Trophoblast cell (in vitro differentiated cells and primary cell): ENCODE measurements at regions not wholly inside any gene's neighbourhood (a gene's known extent, or its start where the extent isn't known, plus 50 kb on each side); places are given as distances from the start of the nearest gene placed in this dataset.
"Not testable (repeated sequence)": the region's sequence is repeated elsewhere in the genome, so short reads cannot be mapped to it uniquely, and the experiment has no call there.

Experiments
- DNase-seq, 2 donors: peaks; one replicate each; pipeline ENCODE4 v3.0.0-alpha.2; 2016
- H2AFZ ChIP-seq: 2 replicates; pipeline ENCODE4 v1.6.1; 2013; ENCODE audit warnings: low read length, moderate library complexity, mild to moderate bottlenecking; ENCODE audit not compliant: insufficient read depth, poor library complexity
- H2AK5ac ChIP-seq: 2 replicates; pipeline ENCODE4 v1.6.1; 2013; ENCODE audit warnings: mild to moderate bottlenecking, low read length
- H2BK120ac ChIP-seq: 2 replicates; pipeline ENCODE4 v1.6.1; 2013; ENCODE audit warnings: low read length, mild to moderate bottlenecking, moderate library complexity; ENCODE audit not compliant: insufficient read depth, poor library complexity
- H2BK12ac ChIP-seq: 2 replicates; pipeline ENCODE4 v1.6.1; 2013; ENCODE audit warnings: mild to moderate bottlenecking, low read length, moderate library complexity
- H2BK5ac ChIP-seq: 2 replicates; pipeline ENCODE4 v1.6.1; 2013; ENCODE audit warnings: low read length, low read depth, moderate library complexity, mild to moderate bottlenecking; ENCODE audit not compliant: poor library complexity
- H3K14ac ChIP-seq: 2 replicates; pipeline ENCODE4 v1.6.1; 2013; ENCODE audit warnings: mild to moderate bottlenecking, low read length
- H3K18ac ChIP-seq: 2 replicates; pipeline ENCODE4 v1.6.1; 2013; ENCODE audit warnings: mild to moderate bottlenecking, low read length
- H3K23ac ChIP-seq: 2 replicates; pipeline ENCODE4 v1.6.1; 2013; ENCODE audit warnings: low read length
- H3K27ac ChIP-seq: 2 replicates; pipeline ENCODE4 v1.5.1; 2013; ENCODE audit warnings: low read depth, mild to moderate bottlenecking, inconsistent platforms, low read length, moderate library complexity
- H3K27me3 ChIP-seq: 2 replicates; pipeline ENCODE4 v1.6.1; 2013; ENCODE audit warnings: inconsistent platforms, mild to moderate bottlenecking, low read length, moderate library complexity; ENCODE audit not compliant: insufficient read depth
- H3K36me3 ChIP-seq, 2 experiments: 1 replicate in 1 of 2; 2 replicates in 1 of 2; pipeline ENCODE4 v1.6.1; 2013; ENCODE audit warnings: low read length in 2 of 2, mild to moderate bottlenecking in 2 of 2, moderate library complexity in 1 of 2; ENCODE audit not compliant: insufficient read depth in 2 of 2, control insufficient read depth in 1 of 2
- H3K4ac ChIP-seq: 2 replicates; pipeline ENCODE4 v1.6.1; 2013; ENCODE audit warnings: low read depth, mild to moderate bottlenecking, low read length, moderate library complexity
- H3K4me1 ChIP-seq, 2 experiments: 1 replicate in 1 of 2; 2 replicates in 1 of 2; pipeline ENCODE4 v1.6.1; 2013; ENCODE audit warnings: low read length in 2 of 2, mild to moderate bottlenecking in 2 of 2, moderate library complexity in 1 of 2; ENCODE audit not compliant: insufficient read depth in 2 of 2, control insufficient read depth in 1 of 2
- H3K4me2 ChIP-seq: 2 replicates; pipeline ENCODE4 v1.6.1; 2013; ENCODE audit warnings: inconsistent platforms, mild to moderate bottlenecking, low read length, moderate library complexity
- H3K4me3 ChIP-seq: 2 replicates; pipeline ENCODE4 v1.5.1; 2013; ENCODE audit warnings: mild to moderate bottlenecking, low read depth, low read length, inconsistent platforms
- H3K79me1 ChIP-seq: one replicate; pipeline ENCODE4 v1.6.1; 2013; ENCODE audit warnings: low read length
- H3K79me2 ChIP-seq: 2 replicates; pipeline ENCODE4 v1.6.1; 2013; ENCODE audit warnings: low read length, mild to moderate bottlenecking; ENCODE audit not compliant: control insufficient read depth, insufficient read depth, poor library complexity
- H3K9ac ChIP-seq: 2 replicates; pipeline ENCODE4 v1.6.1; 2013; ENCODE audit warnings: mild to moderate bottlenecking, low read length
- H3K9me3 ChIP-seq: 2 replicates; pipeline ENCODE4 v1.6.1; 2013; ENCODE audit warnings: low read depth, mild to moderate bottlenecking, control low read depth, inconsistent platforms, low read length; ENCODE audit not compliant: insufficient read depth
- H4K12ac ChIP-seq: 2 replicates; pipeline ENCODE4 v1.6.1; 2013; ENCODE audit warnings: low read depth, mild to moderate bottlenecking, low read length, moderate library complexity
- H4K8ac ChIP-seq: 2 replicates; pipeline ENCODE4 v1.6.1; 2013; ENCODE audit warnings: low read depth, mild to moderate bottlenecking, low read length, moderate library complexity
- H4K91ac ChIP-seq: one replicate; pipeline ENCODE4 v1.6.1; 2013; ENCODE audit warnings: low read depth, mild to moderate bottlenecking, low read length, moderate library complexity
- WGBS: extraction: QIAGEN DNeasy Blood & Tissue Kit; methylation state at CpG from one replicate; pipeline ENCODE4 v1.1.7; 2013; ENCODE audit warnings: missing lambda C conversion rate; ENCODE audit not compliant: insufficient read length, insufficient coverage; ENCODE audit errors: extremely low coverage; 5-methylcytosine and 5-hydroxymethylcytosine counted together

GRCh38 chr14:50030036-50030435, 86.3 kb downstream of the VCPKMT start:
- Histone ChIP-seq H4K12ac (no peak overlapping the region), H3K79me1 (peaks cover 21% of the 10 kb centered on the region), H3K79me2 (no peaks in the 10 kb centered on the region), H3K4ac (no peak overlapping the region), H3K18ac (no peak overlapping the region), H2AK5ac (no peak overlapping the region), H3K4me3 (no peak overlapping the region), H2BK5ac (peak overlapping the region; percentile 46), H2BK120ac (no peak overlapping the region), H4K8ac (no peak overlapping the region), H3K4me1 (peaks cover 0 to 6% of the 10 kb centered on the region in 2 experiments), H2BK12ac (no peak overlapping the region), H3K14ac (no peak overlapping the region), H3K27me3 (no peaks in the 10 kb centered on the region), H3K27ac (no peak overlapping the region), H3K9me3 (peaks cover 2% of the 10 kb centered on the region), H4K91ac (peak overlapping the region; percentile 74), H3K9ac (no peak overlapping the region), H3K4me2 (no peak overlapping the region), H3K36me3 (peaks cover 0 to 2% of the 10 kb centered on the region in 2 experiments), H2AFZ (no peak overlapping the region), H3K23ac (no peak overlapping the region)
- DNase-seq, result no peak
- WGBS, result no CpG with 5 or more reads among the region's 2 CpGs

GRCh38 chr14:50030911-50031310, 85.5 kb downstream of the VCPKMT start:
- WGBS, result no CpG with 5 or more reads among the region's 1 CpG

GRCh38 chr14:50031602-50032313, 84.6 kb downstream of the VCPKMT start:
- H2AFZ ChIP-seq, result no peak overlapping the region
- H3K4me2 ChIP-seq, result no peak overlapping the region
- H3K14ac ChIP-seq, result no peak overlapping the region
- peak overlapping the region; percentile 50 for H2BK5ac ChIP-seq
- H3K18ac ChIP-seq, result no peak overlapping the region
- no peak overlapping the region for H4K12ac ChIP-seq
- no peaks in the 10 kb centered on the region for H3K27me3 ChIP-seq
- no peaks in the 10 kb centered on the region for H3K9me3 ChIP-seq
- H2AK5ac ChIP-seq, result peak overlapping the region; percentile 7
- H3K79me1 ChIP-seq, result peaks cover 35% of the 10 kb centered on the region
- peak overlapping the region; percentile 75 for H2BK120ac ChIP-seq
- peak overlapping the region; percentile 50 for H4K8ac ChIP-seq
- no peak overlapping the region for H3K4me3 ChIP-seq
- DNase-seq, result peak; percentile 23 to 79
- H3K4ac ChIP-seq, result no peak overlapping the region
- H3K4me1 ChIP-seq, result peaks cover 2 to 18% of the 10 kb centered on the region in 2 experiments
- H3K9ac ChIP-seq, result no peak overlapping the region
- WGBS, result no CpG with 5 or more reads among the region's 4 CpGs
- peak overlapping the region; percentile 78 for H3K27ac ChIP-seq
- no peaks in the 10 kb centered on the region for H3K79me2 ChIP-seq
- H4K91ac ChIP-seq, result peak overlapping the region; percentile 75
- H3K23ac ChIP-seq, result no peak overlapping the region
- no peaks in the 10 kb centered on the region for H3K36me3 ChIP-seq
- H2BK12ac ChIP-seq, result peak overlapping the region; percentile 70

More at GRCh38 chr14:50030911-50031310, 85.5 kb downstream of the VCPKMT start:
- not testable (repeated sequence) for H3K9me3 ChIP-seq, H3K79me2 ChIP-seq, H3K4me2 ChIP-seq, H3K36me3 ChIP-seq, H3K27me3 ChIP-seq, H3K9ac ChIP-seq, DNase-seq, H4K12ac ChIP-seq, H3K23ac ChIP-seq, H2AFZ ChIP-seq, H3K4ac ChIP-seq, H3K4me3 ChIP-seq, H3K18ac ChIP-seq
- Histone ChIP-seq H4K91ac (peak overlapping the region; percentile 74), H3K4me1 (peaks cover 0 to 11% of the 10 kb centered on the region in 2 experiments), H2AK5ac (peak overlapping the region; percentile 7), H4K8ac (peak overlapping the region; percentile 36), H3K14ac (peak overlapping the region; percentile 49), H2BK120ac (peak overlapping the region; percentile 75), H3K27ac (peak overlapping the region; percentile 78), H2BK12ac (peak overlapping the region; percentile 74), H2BK5ac (peak overlapping the region; percentile 50), H3K79me1 (peaks cover 28% of the 10 kb centered on the region)

GRCh38 chr14:50032462-50033167, 83.8 kb downstream of the VCPKMT start:
- Histone ChIP-seq H3K79me1 (peaks cover 38% of the 10 kb centered on the region), H3K4me1 (peaks cover 2 to 21% of the 10 kb centered on the region in 2 experiments), H3K27ac (peak overlapping the region; percentile 45), H4K91ac (peak overlapping the region; percentile 75), H4K8ac (peak overlapping the region; percentile 50), H2BK5ac (peak overlapping the region; percentile 18), H3K18ac (peak overlapping the region; percentile 67), H2BK12ac (peak overlapping the region; percentile 70)
- H4K12ac ChIP-seq, H3K4me2 ChIP-seq, H3K4me3 ChIP-seq, H3K23ac ChIP-seq, DNase-seq, H2BK120ac ChIP-seq, H2AFZ ChIP-seq, H3K9ac ChIP-seq, H3K79me2 ChIP-seq, H3K27me3 ChIP-seq, H2AK5ac ChIP-seq, H3K4ac ChIP-seq, H3K14ac ChIP-seq, H3K9me3 ChIP-seq, H3K36me3 ChIP-seq: not testable (repeated sequence)
- no CpG with 5 or more reads among the region's 8 CpGs for WGBS
